ENCODE measurements at regions not wholly inside any gene's neighbourhood (a gene's known extent, or its start where the extent isn't known, plus 50 kb on each side); places are given as distances from the start of the nearest gene placed in this dataset.

DNA sequence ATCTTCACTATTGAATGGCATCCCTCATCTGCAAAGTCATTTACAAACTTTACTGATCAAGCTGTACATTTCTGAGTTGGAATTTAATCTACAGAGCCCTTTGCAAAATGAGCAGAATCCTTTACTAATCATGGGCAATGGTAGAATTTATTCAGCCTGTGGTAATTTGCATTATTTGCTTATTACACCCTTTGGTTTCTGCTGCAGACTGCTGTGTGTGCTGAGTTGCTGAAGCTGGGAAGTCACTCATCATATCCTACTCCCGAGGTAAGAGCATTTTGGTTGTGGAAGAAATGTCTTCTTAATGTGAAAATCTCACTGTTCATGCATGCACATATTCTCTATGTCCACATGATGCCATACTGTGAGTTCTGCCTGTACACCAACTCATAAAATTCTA is 357.4 kb upstream of the SLC39A10 start (continued):
- TF ChIP-seq, protein P1, sequence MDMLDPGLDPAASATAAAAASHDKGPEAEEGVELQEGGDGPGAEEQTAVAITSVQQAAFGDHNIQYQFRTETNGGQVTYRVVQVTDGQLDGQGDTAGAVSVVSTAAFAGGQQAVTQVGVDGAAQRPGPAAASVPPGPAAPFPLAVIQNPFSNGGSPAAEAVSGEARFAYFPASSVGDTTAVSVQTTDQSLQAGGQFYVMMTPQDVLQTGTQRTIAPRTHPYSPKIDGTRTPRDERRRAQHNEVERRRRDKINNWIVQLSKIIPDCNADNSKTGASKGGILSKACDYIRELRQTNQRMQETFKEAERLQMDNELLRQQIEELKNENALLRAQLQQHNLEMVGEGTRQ (IDR thresholded peaks at IDR 0.05; ENCODE audit: low read length) = no peak
- TF ChIP-seq KDM4A (IDR thresholded peaks at IDR 0.05; ENCODE audit: low read depth, low read length, severe bottlenecking) = no peak
